PFSK-1 (cell line): ENCODE measurements at regions not wholly inside any gene's neighbourhood (a gene's known extent, or its start where the extent isn't known, plus 50 kb on each side); places are given as distances from the start of the nearest gene placed in this dataset.

Experiments
- FOXP2 ChIP-seq: optimal IDR thresholded peaks from 2 replicates; pipeline ENCODE3; 2011; ENCODE audit warnings: borderline replicate concordance, control low read depth, inconsistent platforms; ENCODE audit not compliant: insufficient read depth; ENCODE audit errors: extremely low read length, extremely low read depth
- POLR2AphosphoS5 ChIP-seq: IDR thresholded peaks from 2 replicates; pipeline ENCODE4 v1.6.1; 2012; ENCODE audit warnings: low read depth, mild to moderate bottlenecking, control low read depth, low read length, moderate library complexity
- REST ChIP-seq, 2 experiments: IDR thresholded peaks; 2 replicates each; pipeline versions ENCODE4 v1.6.1 to v1.8.0; 2011 to 2012; ENCODE audit warnings: low read depth in 2 of 2, low read length in 2 of 2, control low read depth in 1 of 2, inconsistent platforms in 1 of 2, mild to moderate bottlenecking in 1 of 2, moderate library complexity in 1 of 2; ENCODE audit not compliant: insufficient read depth in 1 of 2
- SIN3A ChIP-seq: IDR thresholded peaks from 2 replicates; pipeline ENCODE4 v1.6.1; 2012; ENCODE audit warnings: mild to moderate bottlenecking, low read length, moderate library complexity, borderline replicate concordance; ENCODE audit not compliant: insufficient read depth
- TAF1 ChIP-seq: IDR thresholded peaks from 2 replicates; pipeline ENCODE4 v1.6.1; 2012; ENCODE audit warnings: low read length, control low read depth, borderline replicate concordance; ENCODE audit not compliant: insufficient read depth

- no peak for TF ChIP-seq SIN3A
- no peak for TF ChIP-seq POLR2AphosphoS5
- no peak for TF ChIP-seq REST (IDR thresholded peaks at IDR 0.05; ENCODE audit: insufficient read depth in 1 of 2, low read depth in 2 of 2, low read length in 2 of 2)
- no peak for TF ChIP-seq TAF1
- TF ChIP-seq FOXP2: no peak
Observed at GRCh38 chr14:53350866-53351265, 197.7 kb upstream of the DDHD1 start.

- TF ChIP-seq POLR2AphosphoS5 (no peak), SIN3A (no peak), FOXP2 (no peak), REST (IDR thresholded peaks at IDR 0.05; ENCODE audit: insufficient read depth in 1 of 2, low read depth in 2 of 2, low read length in 2 of 2) (no peak), TAF1 (no peak)
Observed at GRCh38 chr14:53350429-53350828, 197.3 kb upstream of the DDHD1 start.

- TF ChIP-seq TAF1: no peak
- TF ChIP-seq POLR2AphosphoS5: no peak
- no peak for TF ChIP-seq SIN3A
- TF ChIP-seq FOXP2: no peak
- TF ChIP-seq REST (IDR thresholded peaks at IDR 0.05; ENCODE audit: insufficient read depth in 1 of 2, low read depth in 2 of 2, low read length in 2 of 2): no peak
Observed at GRCh38 chr14:53346988-53347387, 193.9 kb upstream of the DDHD1 start.

GRCh38 chr14:53341324-53341723 is 188.2 kb upstream of the DDHD1 start:
- TF ChIP-seq REST (IDR thresholded peaks at IDR 0.05; ENCODE audit: insufficient read depth in 1 of 2, low read depth in 2 of 2, low read length in 2 of 2) (no peak), POLR2AphosphoS5 (no peak), SIN3A (no peak), FOXP2 (no peak), TAF1 (no peak)

GRCh38 chr14:53338192-53338591 is 185.1 kb upstream of the DDHD1 start:
- no peak for TF ChIP-seq SIN3A
- no peak for TF ChIP-seq POLR2AphosphoS5
- no peak for TF ChIP-seq TAF1
- TF ChIP-seq FOXP2: no peak
- no peak for TF ChIP-seq REST (IDR thresholded peaks at IDR 0.05; ENCODE audit: insufficient read depth in 1 of 2, low read depth in 2 of 2, low read length in 2 of 2)
